ENCODE measurements at regions not wholly inside any gene's neighbourhood (a gene's known extent, or its start where the extent isn't known, plus 50 kb on each side); places are given as distances from the start of the nearest gene placed in this dataset.

DNA sequence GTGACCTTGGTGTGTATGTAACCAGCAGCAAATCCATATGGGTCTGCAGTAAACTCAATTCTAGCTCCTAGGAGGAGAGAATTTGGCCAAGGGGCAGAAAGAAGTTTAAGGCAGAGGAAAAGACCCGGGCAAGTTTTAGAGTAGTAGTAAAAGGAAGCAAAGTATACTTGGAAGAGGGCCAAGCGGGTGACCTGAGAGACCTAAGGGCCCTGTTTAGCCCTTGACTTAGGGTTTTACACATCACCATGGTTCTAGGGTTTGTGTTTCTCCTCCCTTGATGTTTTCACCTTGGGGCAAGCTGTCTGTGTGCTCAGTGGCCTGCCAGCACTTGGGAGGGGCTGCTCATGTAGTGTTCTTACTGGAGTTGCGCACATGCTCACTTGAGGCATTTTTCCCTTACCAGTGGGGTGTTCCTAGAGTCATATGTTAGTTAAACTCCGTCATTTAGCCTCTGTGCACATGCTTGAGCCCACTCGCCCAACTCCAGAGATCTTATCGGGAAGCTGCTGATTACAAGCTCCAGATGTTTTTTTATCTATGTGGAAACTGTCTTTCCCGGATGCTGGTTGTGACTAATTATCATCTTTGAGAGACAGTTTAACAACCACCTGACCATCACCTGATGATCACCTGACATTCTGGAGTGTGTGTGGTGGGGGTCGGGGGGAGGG, 137.6 kb upstream of the PRSS1 start:
- TF ChIP-seq, protein P1, sequence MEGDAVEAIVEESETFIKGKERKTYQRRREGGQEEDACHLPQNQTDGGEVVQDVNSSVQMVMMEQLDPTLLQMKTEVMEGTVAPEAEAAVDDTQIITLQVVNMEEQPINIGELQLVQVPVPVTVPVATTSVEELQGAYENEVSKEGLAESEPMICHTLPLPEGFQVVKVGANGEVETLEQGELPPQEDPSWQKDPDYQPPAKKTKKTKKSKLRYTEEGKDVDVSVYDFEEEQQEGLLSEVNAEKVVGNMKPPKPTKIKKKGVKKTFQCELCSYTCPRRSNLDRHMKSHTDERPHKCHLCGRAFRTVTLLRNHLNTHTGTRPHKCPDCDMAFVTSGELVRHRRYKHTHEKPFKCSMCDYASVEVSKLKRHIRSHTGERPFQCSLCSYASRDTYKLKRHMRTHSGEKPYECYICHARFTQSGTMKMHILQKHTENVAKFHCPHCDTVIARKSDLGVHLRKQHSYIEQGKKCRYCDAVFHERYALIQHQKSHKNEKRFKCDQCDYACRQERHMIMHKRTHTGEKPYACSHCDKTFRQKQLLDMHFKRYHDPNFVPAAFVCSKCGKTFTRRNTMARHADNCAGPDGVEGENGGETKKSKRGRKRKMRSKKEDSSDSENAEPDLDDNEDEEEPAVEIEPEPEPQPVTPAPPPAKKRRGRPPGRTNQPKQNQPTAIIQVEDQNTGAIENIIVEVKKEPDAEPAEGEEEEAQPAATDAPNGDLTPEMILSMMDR (IDR thresholded peaks at IDR 0.05): no peak
- no peak for TF ChIP-seq POLR2A (IDR thresholded peaks at IDR 0.05)
- no peak for TF ChIP-seq POLR2AphosphoS5 (IDR thresholded peaks at IDR 0.05)

Measured in breast epithelium (tissue), 3 donors.